RPMI8226 (cell line): ENCODE measurements at regions not wholly inside any gene's neighbourhood (a gene's known extent, or its start where the extent isn't known, plus 50 kb on each side); places are given as distances from the start of the nearest gene placed in this dataset.

Experiments used
- DNase-seq: peaks from one replicate; pipeline ENCODE4 v3.0.0-alpha.2; 2015

- no peak for DNase-seq
Measured at GRCh38 chr9:99445371-99445891, 223.3 kb downstream of the SEC61B start.

DNA sequence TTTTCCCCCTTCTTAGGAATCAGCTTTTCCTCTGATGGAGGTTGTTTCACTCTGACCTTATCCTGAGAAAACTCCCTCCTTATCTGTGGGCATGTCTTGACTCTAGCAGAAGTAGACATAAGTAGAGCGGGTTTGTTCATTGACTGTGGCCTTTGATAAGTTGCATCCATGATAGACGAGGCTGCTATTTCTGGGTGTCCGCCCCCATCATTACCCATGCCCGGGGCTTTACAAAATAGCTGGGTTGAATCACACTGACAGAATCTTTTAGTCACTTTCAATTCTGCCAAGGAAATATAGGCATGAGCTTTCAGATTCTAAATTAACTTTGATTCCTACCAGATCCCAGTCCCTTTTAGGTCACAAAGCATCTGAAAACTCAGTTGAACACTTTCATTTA lies 223.8 kb downstream of the SEC61B start:
- DNase-seq: no peak

GRCh38 chr9:99447951-99448350 lies 225.9 kb downstream of the SEC61B start:
- no peak for DNase-seq

GRCh38 chr9:99449726-99450125 lies 227.6 kb downstream of the SEC61B start:
- no peak for DNase-seq

DNA sequence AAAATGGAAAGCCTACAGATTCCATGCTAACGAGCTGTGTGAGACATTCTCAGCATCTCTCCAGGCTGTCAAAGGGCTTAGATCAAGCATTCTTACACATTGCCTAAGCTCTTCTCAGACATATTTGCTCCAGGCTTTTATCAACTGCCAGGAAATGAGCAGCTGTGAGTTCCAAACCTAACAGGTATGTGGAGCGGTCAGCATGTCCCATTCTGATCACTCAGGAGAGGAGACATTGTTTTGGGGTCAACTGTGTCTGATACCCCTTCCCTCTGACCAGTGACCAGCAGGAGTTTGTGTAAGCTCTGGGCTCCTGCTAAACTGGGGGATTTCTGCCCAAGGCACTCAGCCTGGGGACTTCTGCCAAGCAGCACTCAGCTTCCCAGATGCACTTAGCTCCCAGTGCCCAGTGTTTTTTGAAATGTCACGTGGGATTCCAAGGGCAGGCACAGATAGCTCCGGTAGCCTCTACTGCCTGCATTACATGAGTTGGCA lies 229.1 kb downstream of the SEC61B start:
- no peak for DNase-seq

GRCh38 chr9:99457406-99457805 lies 235.3 kb downstream of the SEC61B start:
- DNase-seq: no peak

DNA sequence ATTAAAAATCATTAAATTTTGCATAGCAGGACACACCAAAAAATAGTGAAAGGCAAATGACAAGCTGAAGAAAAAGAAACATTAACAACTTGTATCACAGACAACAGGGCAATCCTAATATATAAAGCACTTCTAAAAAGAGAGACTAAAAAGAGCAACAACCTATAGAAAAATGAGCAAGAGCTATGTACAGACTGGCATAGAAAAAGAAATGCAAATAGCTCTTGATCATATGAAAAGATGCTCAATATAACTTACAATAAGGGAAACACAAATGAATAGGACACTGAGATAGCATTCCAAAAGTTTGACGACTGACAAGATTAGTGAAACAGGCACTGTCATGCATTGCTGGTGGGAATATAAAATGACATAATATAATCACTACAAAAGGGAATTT lies 235.9 kb downstream of the SEC61B start:
- DNase-seq: no peak

GRCh38 chr9:99459919-99460318 lies 237.8 kb downstream of the SEC61B start:
- no peak for DNase-seq

DNA sequence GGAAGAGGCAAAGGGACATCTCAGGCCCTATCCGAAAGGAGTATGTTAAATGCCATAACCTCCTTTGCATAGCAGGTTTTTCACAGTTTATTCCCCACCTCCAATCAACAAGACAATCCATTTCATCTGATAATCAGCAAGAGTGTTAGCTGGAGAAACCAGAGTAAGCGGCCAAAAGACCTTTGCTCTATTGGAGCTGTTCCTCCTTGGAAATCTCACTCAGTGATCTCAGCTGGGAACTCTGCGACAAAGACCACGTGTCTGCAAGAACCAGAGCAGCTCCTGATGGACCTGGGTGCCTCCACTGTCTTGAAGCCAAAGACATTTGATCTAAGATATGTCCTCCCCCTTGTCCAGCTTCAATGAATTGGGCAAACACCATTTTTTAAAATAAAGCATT lies 241.0 kb downstream of the SEC61B start:
- no peak for DNase-seq

- no peak for DNase-seq
Measured at GRCh38 chr9:99464568-99464967, 242.5 kb downstream of the SEC61B start.

DNA sequence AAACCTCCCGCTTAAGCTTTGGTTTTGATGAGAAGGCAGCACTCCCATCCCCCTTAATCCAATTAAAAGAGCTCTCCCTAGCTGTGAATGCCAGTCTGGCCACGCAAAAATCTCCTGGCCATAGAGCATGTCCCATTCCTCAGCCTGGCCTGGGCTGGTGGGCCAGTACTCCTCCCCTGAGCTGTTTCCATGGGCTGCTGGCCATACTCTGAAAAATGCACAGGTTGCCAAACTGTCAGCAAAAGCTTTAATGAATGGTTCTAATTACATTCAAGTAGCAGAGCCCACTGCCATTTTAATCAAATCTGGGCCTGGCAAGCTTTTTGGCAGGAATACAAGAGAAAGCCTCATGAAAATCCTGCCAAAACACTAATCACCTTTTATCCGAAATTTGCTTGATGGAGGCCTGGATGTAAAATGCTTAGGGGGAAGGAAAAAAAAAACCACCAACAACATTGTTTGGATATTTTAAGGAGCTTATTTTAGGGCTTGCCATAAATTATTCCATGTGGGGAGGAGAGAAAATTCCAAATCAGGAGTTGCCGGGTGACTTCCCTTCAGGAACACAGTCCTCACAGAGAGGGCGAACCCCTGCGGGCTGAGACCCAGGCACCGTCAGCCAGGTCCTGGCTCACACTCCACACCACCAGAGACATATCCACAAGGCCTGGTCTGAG lies 243.3 kb downstream of the SEC61B start:
- no peak for DNase-seq

GRCh38 chr9:99466104-99466503 lies 244.0 kb downstream of the SEC61B start:
- no peak for DNase-seq

DNA sequence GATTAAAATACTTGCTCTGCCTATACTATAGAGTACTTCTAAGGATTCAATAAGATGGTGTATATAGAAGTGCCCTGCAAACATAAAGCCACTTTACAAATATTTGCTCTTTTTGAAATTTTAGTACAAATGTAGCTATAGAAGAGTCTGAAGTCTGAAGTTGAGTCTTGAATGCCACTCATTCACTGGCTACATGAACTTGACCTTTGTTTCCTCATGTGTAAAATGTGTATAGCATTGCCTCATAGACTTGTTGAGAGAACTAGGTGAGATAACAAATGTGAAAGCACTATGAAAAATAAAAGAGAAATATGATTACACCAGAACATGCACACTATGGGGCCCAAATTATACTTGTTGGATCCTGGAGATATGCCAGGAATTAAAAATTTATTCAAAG lies 244.7 kb downstream of the SEC61B start:
- DNase-seq: no peak

GRCh38 chr9:99471033-99471432 lies 249.0 kb downstream of the SEC61B start:
- DNase-seq: no peak

GRCh38 chr9:99472240-99472915 lies 250.3 kb downstream of the SEC61B start:
- DNase-seq: no peak

- no peak for DNase-seq
Measured at GRCh38 chr9:99472916-99473245, 250.8 kb downstream of the SEC61B start.

DNA sequence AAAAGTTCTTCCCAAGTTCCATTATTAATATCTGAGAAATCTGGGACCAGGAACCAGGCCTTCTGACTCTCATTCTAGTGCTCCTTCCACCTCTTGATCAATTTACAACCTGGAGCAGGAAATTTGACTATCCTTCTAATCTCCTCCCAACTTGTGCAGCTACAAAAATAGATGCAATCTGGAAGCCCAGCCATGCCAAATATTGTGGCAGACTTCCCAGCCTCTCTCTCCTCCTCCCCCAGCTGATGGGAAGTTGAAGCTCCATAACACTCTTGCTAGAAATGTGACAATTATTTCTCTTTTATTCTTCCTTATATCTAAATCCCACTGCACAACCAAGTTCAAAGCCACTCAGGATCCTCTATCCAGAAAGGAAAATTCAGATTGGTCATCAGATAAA lies 252.1 kb downstream of the SEC61B start:
- no peak for DNase-seq

GRCh38 chr9:99475401-99476065 lies 253.5 kb downstream of the SEC61B start:
- no peak for DNase-seq

DNA sequence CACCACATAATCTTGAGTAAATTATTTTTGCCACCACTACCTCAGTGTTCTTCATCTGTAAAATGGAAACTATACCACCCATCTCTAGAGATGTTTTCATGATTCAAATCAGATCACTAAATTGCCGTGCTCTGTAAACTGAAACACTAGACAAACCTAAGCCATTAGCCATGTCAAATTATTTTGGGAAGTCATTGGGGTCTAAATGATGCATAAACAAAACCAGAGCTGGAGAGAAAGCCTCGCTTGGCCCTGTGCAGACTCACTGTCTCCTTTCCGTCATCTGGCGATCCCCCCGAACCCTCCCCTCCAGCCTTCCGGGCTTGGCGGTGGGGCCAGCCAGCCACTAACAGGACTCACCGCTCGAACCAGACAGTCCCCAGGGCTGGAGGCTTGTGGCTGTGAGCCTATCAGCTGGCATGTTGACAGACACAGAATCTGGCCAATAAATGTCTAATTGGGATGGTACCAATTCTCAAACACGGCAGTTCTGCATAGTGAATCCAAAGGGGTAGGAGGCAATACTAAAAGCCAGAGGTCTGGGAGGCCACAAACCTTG lies 256.5 kb downstream of the SEC61B start:
- no peak for DNase-seq

DNA sequence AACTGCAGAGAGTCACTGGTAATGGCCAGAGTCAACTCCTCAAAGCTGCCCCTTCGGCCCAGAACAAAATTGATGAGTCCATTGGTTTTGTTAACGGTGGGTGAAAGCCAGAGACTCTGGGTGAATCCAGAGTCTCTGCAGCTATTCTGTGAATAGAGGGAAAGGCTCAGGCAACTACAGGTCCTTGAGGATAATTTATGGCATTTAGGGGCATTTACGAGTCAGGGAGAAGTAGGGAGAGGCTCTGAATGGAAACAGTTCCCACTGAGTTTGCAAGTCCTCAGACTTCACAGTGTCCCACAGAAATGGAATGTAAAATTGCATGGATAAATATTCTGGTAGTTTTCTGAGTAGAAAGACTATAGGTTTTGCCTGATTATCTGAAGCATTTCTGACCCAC lies 257.8 kb downstream of the SEC61B start:
- no peak for DNase-seq

GRCh38 chr9:99485459-99485858 lies 263.4 kb downstream of the SEC61B start:
- DNase-seq: no peak

DNA sequence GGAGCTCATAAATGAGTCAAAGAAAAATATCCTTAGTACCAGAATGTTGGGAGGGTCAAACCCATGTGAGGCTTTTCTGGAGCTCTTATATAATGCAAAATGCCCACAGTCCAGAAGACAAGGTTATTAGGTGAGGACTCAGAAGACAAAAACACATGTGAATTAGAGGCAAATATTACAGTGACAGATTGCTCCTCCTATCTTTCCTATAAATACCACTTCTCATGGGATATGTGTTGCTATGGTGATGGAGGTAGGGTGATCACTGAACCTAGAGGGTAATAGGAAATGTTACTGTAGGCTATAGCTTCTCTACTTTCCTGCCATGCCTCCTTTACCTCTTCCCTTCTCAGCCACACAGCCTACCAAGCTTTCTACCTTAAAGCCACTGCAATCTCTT lies 264.6 kb downstream of the SEC61B start:
- DNase-seq: no peak

DNA sequence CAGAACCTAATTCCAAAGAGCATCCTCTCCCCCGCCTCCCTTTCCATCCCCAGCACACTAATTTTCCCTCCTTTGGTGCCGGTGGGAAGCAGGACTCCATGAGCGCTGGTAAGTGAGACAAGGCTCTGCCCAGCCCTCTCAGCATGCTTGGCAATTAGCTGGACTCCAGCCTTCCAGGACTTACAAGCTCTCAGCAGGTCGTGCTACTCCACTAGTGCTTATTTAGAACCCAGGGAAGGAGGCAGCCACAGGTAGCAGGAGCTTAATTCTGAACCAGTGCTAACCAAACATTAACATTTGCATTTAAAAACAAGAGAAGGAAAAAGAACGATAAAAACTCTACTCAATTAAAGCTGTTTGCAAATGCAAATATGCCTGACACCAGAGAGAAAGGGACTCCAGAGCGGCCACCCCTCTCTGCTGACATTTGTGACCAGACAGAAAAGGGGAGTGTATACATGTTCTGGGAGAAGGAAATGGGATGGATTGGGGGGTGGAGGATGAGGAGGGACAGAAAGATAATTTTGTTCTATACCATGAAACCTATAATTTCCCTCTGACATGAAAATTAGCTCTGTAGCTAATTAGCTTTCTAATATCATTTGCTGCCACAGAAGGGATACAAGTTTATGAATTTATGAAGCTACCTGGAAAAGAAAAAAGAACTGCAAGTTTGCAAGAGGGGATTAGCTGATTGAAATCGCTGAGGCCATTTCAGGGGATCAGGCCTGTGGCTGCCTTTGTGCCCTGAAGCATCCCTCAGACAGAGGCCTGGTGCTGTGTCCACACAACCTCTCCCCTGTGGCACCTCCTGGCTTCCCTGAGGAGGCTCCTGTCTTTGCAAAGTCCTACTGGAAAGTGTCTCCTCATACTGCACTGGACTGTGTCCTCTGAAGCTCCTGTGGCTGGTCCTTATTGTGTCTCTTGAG lies 266.3 kb downstream of the SEC61B start:
- no peak for DNase-seq
